Stomach (tissue), 4 donors: ENCODE measurements at regions not wholly inside any gene's neighbourhood (a gene's known extent, or its start where the extent isn't known, plus 50 kb on each side); places are given as distances from the start of the nearest gene placed in this dataset.

ENCODE experiments used
- EP300 ChIP-seq: sonication (generic); formaldehyde crosslinking; IDR thresholded peaks from one replicate; pipeline ENCODE4 v1.6.1; 2017; ENCODE audit warnings: antibody characterized with exemption
- POLR2A ChIP-seq, 4 donors: fragments of 450-650 bp; IDR thresholded peaks; one replicate each; pipeline ENCODE4 v1.6.1; 2016; ENCODE audit warnings: antibody characterized with exemption in 4 of 4, control low read depth in 2 of 4, mild to moderate bottlenecking in 1 of 4, moderate library complexity in 1 of 4
- POLR2AphosphoS5 ChIP-seq, 3 donors: sonication (generic); formaldehyde crosslinking; IDR thresholded peaks; one replicate each; pipeline ENCODE4 v1.6.1; 2016; ENCODE audit warnings: antibody characterized with exemption in 3 of 3
- TF ChIP-seq, protein P1 (sequence below), 7 experiments: fragments of 450-650 bp in 4 of 7; fragments of 200-600 bp in 3 of 7; sonication (generic) in 3 of 7; IDR thresholded peaks; one replicate each; pipeline ENCODE4 v1.5.1; 2016 to 2019; ENCODE audit warnings: antibody characterized with exemption in 7 of 7, control low read depth in 2 of 7, mild to moderate bottlenecking in 1 of 7

DNA sequence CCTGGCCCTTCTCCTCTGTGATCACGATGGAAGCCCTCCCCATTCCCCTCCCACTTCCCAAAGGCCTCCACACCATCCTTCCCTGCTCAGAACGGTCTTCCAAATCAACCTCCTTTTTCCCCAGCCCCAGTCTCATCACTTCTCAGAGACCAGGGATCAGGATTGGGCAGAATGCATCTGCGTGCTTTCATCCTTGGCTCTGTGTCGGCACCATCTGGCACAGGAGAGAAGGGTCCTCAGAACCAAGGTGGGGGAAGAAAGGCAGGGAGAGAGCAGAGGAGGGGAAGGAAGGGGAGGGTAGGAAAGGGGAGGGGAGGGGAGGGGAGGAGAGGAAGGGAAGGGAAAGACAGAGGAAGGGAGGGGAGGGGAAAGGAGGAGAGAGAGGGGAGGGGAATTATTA lies 52.4 kb upstream of the FICD start:
- TF ChIP-seq, protein P1, sequence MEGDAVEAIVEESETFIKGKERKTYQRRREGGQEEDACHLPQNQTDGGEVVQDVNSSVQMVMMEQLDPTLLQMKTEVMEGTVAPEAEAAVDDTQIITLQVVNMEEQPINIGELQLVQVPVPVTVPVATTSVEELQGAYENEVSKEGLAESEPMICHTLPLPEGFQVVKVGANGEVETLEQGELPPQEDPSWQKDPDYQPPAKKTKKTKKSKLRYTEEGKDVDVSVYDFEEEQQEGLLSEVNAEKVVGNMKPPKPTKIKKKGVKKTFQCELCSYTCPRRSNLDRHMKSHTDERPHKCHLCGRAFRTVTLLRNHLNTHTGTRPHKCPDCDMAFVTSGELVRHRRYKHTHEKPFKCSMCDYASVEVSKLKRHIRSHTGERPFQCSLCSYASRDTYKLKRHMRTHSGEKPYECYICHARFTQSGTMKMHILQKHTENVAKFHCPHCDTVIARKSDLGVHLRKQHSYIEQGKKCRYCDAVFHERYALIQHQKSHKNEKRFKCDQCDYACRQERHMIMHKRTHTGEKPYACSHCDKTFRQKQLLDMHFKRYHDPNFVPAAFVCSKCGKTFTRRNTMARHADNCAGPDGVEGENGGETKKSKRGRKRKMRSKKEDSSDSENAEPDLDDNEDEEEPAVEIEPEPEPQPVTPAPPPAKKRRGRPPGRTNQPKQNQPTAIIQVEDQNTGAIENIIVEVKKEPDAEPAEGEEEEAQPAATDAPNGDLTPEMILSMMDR (IDR thresholded peaks at IDR 0.05), result no peak
- TF ChIP-seq POLR2A (IDR thresholded peaks at IDR 0.05) (no peak), POLR2AphosphoS5 (IDR thresholded peaks at IDR 0.05) (no peak), EP300 (no peak)
